OCI-LY1 (cell line): ENCODE measurements at regions not wholly inside any gene's neighbourhood (a gene's known extent, or its start where the extent isn't known, plus 50 kb on each side); places are given as distances from the start of the nearest gene placed in this dataset.

Experiments
- EZH2 ChIP-seq: fragments of 200-600 bp; sonication (generic), shearing (Covaris generic); IDR thresholded peaks from 2 replicates; pipeline ENCODE4 v1.8.0; 2017; ENCODE audit warnings: borderline replicate concordance, mixed run types, mild to moderate bottlenecking, antibody characterized with exemption, low read length, moderate library complexity, mixed read lengths
- TF ChIP-seq, protein P1 (sequence below): fragments of 200-600 bp; sonication (generic), shearing (Covaris generic); IDR thresholded peaks from 2 replicates; pipeline ENCODE4 v1.5.1; 2017; ENCODE audit warnings: mild to moderate bottlenecking, antibody characterized with exemption, low read length, moderate library complexity, mixed read lengths

DNA sequence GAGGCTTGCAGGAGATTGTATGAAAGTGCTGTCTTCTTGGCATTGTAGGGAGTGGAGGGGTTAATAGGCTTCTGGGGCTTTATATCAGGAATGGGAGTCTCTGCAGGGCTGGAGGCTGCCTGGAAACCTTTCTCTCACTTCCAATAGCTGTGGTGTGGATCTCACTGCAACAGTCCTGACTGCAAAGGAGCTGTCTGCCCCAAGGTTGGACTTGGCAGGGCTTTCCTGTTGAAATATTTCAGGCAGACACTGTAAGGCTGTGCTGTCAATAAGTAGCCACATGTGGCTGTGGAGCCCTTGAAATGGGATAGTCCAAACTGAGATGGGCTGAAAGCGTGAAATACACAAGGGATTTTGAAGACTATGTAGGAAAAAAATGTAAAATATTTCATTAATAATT, 399.1 kb upstream of the SPRED2 start:
- TF ChIP-seq, protein P1, sequence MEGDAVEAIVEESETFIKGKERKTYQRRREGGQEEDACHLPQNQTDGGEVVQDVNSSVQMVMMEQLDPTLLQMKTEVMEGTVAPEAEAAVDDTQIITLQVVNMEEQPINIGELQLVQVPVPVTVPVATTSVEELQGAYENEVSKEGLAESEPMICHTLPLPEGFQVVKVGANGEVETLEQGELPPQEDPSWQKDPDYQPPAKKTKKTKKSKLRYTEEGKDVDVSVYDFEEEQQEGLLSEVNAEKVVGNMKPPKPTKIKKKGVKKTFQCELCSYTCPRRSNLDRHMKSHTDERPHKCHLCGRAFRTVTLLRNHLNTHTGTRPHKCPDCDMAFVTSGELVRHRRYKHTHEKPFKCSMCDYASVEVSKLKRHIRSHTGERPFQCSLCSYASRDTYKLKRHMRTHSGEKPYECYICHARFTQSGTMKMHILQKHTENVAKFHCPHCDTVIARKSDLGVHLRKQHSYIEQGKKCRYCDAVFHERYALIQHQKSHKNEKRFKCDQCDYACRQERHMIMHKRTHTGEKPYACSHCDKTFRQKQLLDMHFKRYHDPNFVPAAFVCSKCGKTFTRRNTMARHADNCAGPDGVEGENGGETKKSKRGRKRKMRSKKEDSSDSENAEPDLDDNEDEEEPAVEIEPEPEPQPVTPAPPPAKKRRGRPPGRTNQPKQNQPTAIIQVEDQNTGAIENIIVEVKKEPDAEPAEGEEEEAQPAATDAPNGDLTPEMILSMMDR, result no peak
- no peak for TF ChIP-seq EZH2
